ENCODE measurements at regions not wholly inside any gene's neighbourhood (a gene's known extent, or its start where the extent isn't known, plus 50 kb on each side); places are given as distances from the start of the nearest gene placed in this dataset.

- TF ChIP-seq REST (IDR thresholded peaks at IDR 0.05; ENCODE audit: insufficient replicate concordance, low read depth) (no peak), CTCF (IDR thresholded peaks at IDR 0.05; ENCODE audit: insufficient read depth, low read length) (no peak)
Measured at GRCh38 chr2:35301369-35301768, 1054.2 kb upstream of the CRIM1 start.

Measured in HL-60 (cell line).